ENCODE measurements at regions not wholly inside any gene's neighbourhood (a gene's known extent, or its start where the extent isn't known, plus 50 kb on each side); places are given as distances from the start of the nearest gene placed in this dataset.

DNA sequence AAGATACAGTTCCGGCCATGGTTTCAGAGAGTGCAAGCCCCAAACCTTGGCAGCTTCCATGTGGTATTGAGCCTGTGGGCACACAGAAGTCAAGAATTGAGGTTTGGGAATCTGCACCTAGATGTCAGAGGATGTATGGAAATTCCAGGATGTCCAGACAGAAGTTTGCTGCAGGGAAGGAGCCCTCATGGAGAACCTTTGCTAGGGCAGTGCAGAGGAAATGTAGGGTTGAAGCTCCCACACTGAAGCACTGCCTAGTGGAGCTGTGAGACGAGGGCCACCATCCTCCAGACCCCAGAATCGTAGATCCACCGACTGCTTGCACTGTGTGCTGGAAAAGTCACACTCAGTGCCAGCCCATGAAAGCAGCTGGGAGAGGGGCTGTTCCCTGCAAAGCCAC is 267.5 kb downstream of the OGFRL1 start:
- Histone ChIP-seq H3K4me1 (ENCODE audit: control insufficient read depth, insufficient read depth, low read length) (no peaks in the 10 kb centered on the region), H3K27ac (ENCODE audit: low read length) (no peak overlapping the region), H3K4me3 (ENCODE audit: low read length) (no peak overlapping the region), H3K27me3 (ENCODE audit: control insufficient read depth, insufficient read depth) (no peaks in the 10 kb centered on the region), H3K9me3 (ENCODE audit: control insufficient read depth, low read length) (peaks cover 2% of the 10 kb centered on the region)
- 75% methylated on average over 4 of the region's 4 CpGs for WGBS
- intact Hi-C loops (cut with DNase I) = no loop called here
- ATAC-seq (no peak), DNase-seq (no peak)

DNA sequence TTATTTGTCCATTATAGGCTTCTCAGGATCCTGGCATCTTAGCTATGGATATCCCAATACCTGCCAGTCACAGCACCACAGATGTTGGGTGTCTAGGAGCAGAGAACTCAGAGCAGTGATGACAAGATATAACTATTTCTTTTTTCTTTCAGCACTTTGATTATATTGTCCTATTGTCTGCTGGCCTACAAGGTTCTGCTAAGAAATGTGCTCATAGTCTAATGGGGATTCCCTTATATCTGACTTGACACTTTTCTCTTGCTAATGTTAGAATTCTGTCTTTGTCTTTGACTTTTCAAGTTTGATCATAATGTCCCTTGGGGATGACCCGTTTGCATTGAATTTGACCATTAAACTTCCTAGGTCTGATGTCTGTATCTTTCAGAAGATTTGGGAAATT is 270.4 kb downstream of the OGFRL1 start:
- DNase-seq (no peak), ATAC-seq (no peak)
- Histone ChIP-seq H3K27me3 (ENCODE audit: control insufficient read depth, insufficient read depth) (no peaks in the 10 kb centered on the region), H3K4me1 (ENCODE audit: control insufficient read depth, insufficient read depth, low read length) (no peaks in the 10 kb centered on the region), H3K9me3 (ENCODE audit: control insufficient read depth, low read length) (peaks cover 2% of the 10 kb centered on the region), H3K27ac (ENCODE audit: low read length) (no peak overlapping the region), H3K4me3 (ENCODE audit: low read length) (no peak overlapping the region)
- intact Hi-C loops (cut with DNase I) = no loop called here
- 86% methylated on average over 1 of the region's 1 CpG for WGBS

DNA sequence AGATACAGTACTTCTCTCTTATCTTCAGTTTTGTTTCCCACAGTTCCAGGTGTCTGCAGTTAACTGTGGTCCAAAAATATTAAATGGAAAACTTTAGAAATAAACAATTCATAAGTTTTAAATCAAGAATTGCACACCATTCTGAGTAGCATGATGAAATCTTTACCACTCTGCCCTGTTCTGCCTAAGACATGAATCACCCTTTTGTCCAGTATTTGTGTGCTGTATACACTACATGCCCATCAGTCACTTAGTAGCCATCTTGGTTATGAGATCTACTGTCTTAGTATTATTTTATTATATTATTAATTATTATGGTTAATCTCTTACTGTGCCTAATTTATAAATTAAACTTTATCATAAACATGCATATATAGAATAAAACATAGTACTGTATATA is 279.0 kb downstream of the OGFRL1 start:
- H3K27me3 ChIP-seq (ENCODE audit: control insufficient read depth, insufficient read depth) = no peaks in the 10 kb centered on the region
- DNase-seq (no peak), ATAC-seq (no peak)
- H3K4me3 ChIP-seq (ENCODE audit: low read length) = no peak overlapping the region
- H3K4me1 ChIP-seq (ENCODE audit: control insufficient read depth, insufficient read depth, low read length) = no peaks in the 10 kb centered on the region
- intact Hi-C loops (cut with DNase I) = no loop called here
- H3K9me3 ChIP-seq (ENCODE audit: control insufficient read depth, low read length) = no peaks in the 10 kb centered on the region
- no peak overlapping the region for H3K27ac ChIP-seq (ENCODE audit: low read length)

GRCh38 chr6:71577766-71578165 is 289.2 kb downstream of the OGFRL1 start:
- Histone ChIP-seq H3K27ac (ENCODE audit: low read length) (no peak overlapping the region), H3K4me1 (ENCODE audit: control insufficient read depth, insufficient read depth, low read length) (no peaks in the 10 kb centered on the region), H3K27me3 (ENCODE audit: control insufficient read depth, insufficient read depth) (no peaks in the 10 kb centered on the region), H3K9me3 (ENCODE audit: control insufficient read depth, low read length) (no peaks in the 10 kb centered on the region), H3K4me3 (ENCODE audit: low read length) (no peak overlapping the region)
- intact Hi-C loops (cut with DNase I) = no loop called here
- no peak for ATAC-seq
- no peak for DNase-seq

- intact Hi-C loops (cut with DNase I) = no loop called here
- WGBS = 70% methylated on average over 1 of the region's 1 CpG
- Histone ChIP-seq H3K27ac (ENCODE audit: low read length) (no peak overlapping the region), H3K4me3 (ENCODE audit: low read length) (no peak overlapping the region), H3K4me1 (ENCODE audit: control insufficient read depth, insufficient read depth, low read length) (no peaks in the 10 kb centered on the region), H3K27me3 (ENCODE audit: control insufficient read depth, insufficient read depth) (no peaks in the 10 kb centered on the region), H3K9me3 (ENCODE audit: control insufficient read depth, low read length) (no peaks in the 10 kb centered on the region)
- no peak for DNase-seq
- no peak for ATAC-seq
Observed at GRCh38 chr6:71579902-71580301, 291.3 kb downstream of the OGFRL1 start.

DNA sequence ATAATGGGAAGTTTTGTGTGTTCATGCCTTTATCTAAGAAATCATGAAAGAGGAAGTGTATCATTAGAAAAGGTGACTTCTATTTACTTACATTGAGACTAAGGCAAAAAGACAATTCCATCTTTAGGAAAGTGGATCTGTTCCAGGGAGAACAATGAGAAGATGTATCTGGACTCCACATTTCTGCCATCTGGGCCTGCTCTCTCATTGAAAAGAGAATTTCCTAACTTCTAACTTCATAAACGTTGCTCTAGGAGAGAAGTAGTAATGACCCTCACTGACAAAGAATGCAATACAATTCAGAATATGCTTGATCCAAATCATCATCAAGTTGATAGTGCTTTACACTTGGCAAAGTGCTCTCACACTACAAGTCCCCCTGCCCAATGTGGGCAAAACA is 294.2 kb downstream of the OGFRL1 start:
- DNase-seq (no peak), ATAC-seq (no peak)
- no peaks in the 10 kb centered on the region for H3K4me1 ChIP-seq (ENCODE audit: control insufficient read depth, insufficient read depth, low read length)
- 40% methylated on average over 1 of the region's 1 CpG for WGBS
- no peak overlapping the region for H3K27ac ChIP-seq (ENCODE audit: low read length)
- intact Hi-C loops (cut with DNase I) = no loop called here
- no peaks in the 10 kb centered on the region for H3K27me3 ChIP-seq (ENCODE audit: control insufficient read depth, insufficient read depth)
- H3K9me3 ChIP-seq (ENCODE audit: control insufficient read depth, low read length) = no peaks in the 10 kb centered on the region
- H3K4me3 ChIP-seq (ENCODE audit: low read length) = no peak overlapping the region

DNA sequence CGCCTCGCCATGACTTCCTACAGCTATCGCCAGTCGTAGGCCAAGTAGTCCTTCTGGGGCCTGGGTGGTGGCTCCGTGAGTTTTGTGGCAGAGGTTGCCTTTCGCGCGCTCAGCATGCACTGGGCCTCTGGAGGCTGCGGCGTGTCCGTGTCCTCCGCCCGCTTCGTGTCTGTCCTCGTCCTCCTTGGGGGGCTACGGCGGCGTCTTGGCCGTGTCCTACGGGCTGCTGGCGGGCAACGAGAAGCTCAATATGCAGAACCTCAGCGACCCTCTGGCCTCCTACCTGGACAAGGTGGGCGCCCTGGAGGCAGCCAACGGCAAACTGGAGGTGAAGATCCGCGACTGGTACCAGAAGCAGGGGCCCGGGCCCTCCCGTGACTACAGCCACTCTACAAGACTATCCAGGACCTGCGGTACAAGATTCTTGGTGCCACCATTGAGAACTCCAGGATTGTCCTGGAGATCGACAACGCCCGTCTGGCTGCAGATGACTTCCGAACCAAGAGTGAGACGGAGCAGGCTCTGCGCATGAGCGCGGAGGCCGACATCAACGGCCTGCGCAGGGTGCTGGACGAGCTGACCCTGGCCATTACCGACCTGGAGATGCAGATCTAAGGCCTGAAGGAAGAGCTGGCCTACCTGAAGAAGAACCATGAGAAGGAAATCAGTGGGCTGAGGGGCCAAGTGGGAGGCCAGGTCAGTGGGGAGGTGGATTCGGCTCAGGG is 296.3 kb downstream of the OGFRL1 start:
- peak in 2 of 3 donors; percentile 20 to 21 for DNase-seq
- no peak for ATAC-seq
- H3K9me3 ChIP-seq (ENCODE audit: control insufficient read depth, low read length) = no peaks in the 10 kb centered on the region
- WGBS = 97% methylated on average over 44 of the region's 44 CpGs
- no peak overlapping the region for H3K4me3 ChIP-seq (ENCODE audit: low read length)
- no peaks in the 10 kb centered on the region for H3K27me3 ChIP-seq (ENCODE audit: control insufficient read depth, insufficient read depth)
- no peak overlapping the region for H3K27ac ChIP-seq (ENCODE audit: low read length)
- no peaks in the 10 kb centered on the region for H3K4me1 ChIP-seq (ENCODE audit: control insufficient read depth, insufficient read depth, low read length)
- intact Hi-C loops (cut with DNase I) = no loop called here

DNA sequence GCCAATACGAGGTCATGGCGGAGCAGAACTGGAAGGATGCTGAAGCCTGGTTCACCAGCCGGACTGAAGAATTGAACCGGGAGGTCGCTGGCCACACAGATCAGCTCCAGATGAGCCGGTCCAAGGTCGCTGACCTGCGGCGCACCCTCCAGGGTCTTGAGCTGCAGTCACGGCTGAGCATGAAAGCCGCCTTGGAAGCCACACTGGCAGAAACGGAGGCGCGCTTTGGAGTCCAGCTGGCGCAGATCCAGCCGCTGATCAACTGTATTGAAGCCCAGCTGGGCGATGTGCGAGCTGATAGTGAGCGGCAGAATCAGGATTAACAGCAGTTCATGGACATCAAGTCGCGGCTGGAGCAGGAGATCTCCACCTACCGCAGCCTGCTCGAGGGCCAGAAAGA is 296.9 kb downstream of the OGFRL1 start:
- no peak overlapping the region for H3K27ac ChIP-seq (ENCODE audit: low read length)
- intact Hi-C loops (cut with DNase I) = no loop called here
- H3K4me1 ChIP-seq (ENCODE audit: control insufficient read depth, insufficient read depth, low read length) = no peaks in the 10 kb centered on the region
- H3K27me3 ChIP-seq (ENCODE audit: control insufficient read depth, insufficient read depth) = no peaks in the 10 kb centered on the region
- no peak overlapping the region for H3K4me3 ChIP-seq (ENCODE audit: low read length)
- no peak for ATAC-seq
- peak in 2 of 3 donors; percentile 34 to 44 for DNase-seq
- H3K9me3 ChIP-seq (ENCODE audit: control insufficient read depth, low read length) = no peaks in the 10 kb centered on the region
- 97% methylated on average over 23 of the region's 23 CpGs for WGBS

DNA sequence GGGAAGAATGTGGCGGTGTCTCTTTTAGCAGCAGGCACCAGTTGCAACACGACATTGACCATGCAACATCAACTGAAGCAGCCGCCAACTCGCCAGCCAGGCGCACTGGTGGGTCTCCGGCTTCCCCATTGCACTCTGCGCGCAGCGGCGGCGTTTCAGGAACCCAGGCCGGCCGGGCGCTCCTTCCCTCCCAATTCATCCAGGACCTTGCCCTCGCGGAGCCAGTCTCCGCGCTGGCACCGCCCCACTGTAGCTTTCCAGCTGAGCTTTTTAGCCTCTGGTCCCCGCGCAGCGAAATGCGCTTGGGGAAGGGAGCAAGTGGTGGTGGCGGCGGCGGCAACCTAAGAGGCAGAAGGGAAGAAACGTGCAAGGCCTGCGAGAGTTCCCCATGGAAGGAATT is 297.9 kb upstream of the RIMS1 start:
- DNase-seq (peak in 2 of 3 donors; percentile 31 to 36), ATAC-seq (no peak)
- Histone ChIP-seq H3K27ac (ENCODE audit: low read length) (no peak overlapping the region), H3K4me1 (ENCODE audit: control insufficient read depth, insufficient read depth, low read length) (no peaks in the 10 kb centered on the region), H3K4me3 (ENCODE audit: low read length) (no peak overlapping the region), H3K27me3 (ENCODE audit: control insufficient read depth, insufficient read depth) (no peaks in the 10 kb centered on the region), H3K9me3 (ENCODE audit: control insufficient read depth, low read length) (no peaks in the 10 kb centered on the region)
- intact Hi-C loops (cut with DNase I) = no loop called here
- 21% methylated on average over 28 of the region's 28 CpGs for WGBS

GRCh38 chr6:71589254-71589653 is 297.1 kb upstream of the RIMS1 start:
- WGBS = 83% methylated on average over 5 of the region's 5 CpGs
- Histone ChIP-seq H3K27ac (ENCODE audit: low read length) (no peak overlapping the region), H3K4me3 (ENCODE audit: low read length) (no peak overlapping the region), H3K27me3 (ENCODE audit: control insufficient read depth, insufficient read depth) (no peaks in the 10 kb centered on the region), H3K4me1 (ENCODE audit: control insufficient read depth, insufficient read depth, low read length) (no peaks in the 10 kb centered on the region), H3K9me3 (ENCODE audit: control insufficient read depth, low read length) (no peaks in the 10 kb centered on the region)
- DNase-seq = no peak
- ATAC-seq = no peak
- intact Hi-C loops (cut with DNase I) = no loop called here

- DNase-seq (no peak), ATAC-seq (no peak)
- Histone ChIP-seq H3K27me3 (ENCODE audit: control insufficient read depth, insufficient read depth) (no peaks in the 10 kb centered on the region), H3K4me3 (ENCODE audit: low read length) (no peak overlapping the region), H3K9me3 (ENCODE audit: control insufficient read depth, low read length) (no peaks in the 10 kb centered on the region), H3K4me1 (ENCODE audit: control insufficient read depth, insufficient read depth, low read length) (no peaks in the 10 kb centered on the region), H3K27ac (ENCODE audit: low read length) (no peak overlapping the region)
- intact Hi-C loops (cut with DNase I) = no loop called here
Observed at GRCh38 chr6:71592643-71593042, 293.7 kb upstream of the RIMS1 start.

DNA sequence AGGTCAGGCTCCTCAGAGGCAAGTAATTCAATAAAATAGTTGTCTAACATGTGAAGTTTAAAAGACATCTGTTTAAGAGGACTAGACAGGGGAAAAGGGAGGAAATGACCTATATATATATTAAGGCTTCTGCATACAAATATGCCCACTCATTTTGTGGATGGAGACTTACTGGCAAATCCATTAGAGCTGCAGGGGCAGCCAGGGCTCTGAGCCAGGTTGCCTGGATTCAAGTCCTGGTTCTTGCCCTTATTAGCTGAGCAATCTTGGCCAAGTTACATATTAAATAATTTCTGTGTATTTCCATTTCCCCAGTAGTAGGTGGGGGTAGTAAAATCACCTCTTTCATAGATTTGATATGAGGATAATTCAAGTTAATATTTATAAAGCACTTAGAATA is 287.0 kb upstream of the RIMS1 start:
- no peaks in the 10 kb centered on the region for H3K4me1 ChIP-seq (ENCODE audit: control insufficient read depth, insufficient read depth, low read length)
- no peak overlapping the region for H3K27ac ChIP-seq (ENCODE audit: low read length)
- intact Hi-C loops (cut with DNase I) = no loop called here
- ATAC-seq = no peak
- no peak for DNase-seq
- no peaks in the 10 kb centered on the region for H3K9me3 ChIP-seq (ENCODE audit: control insufficient read depth, low read length)
- H3K27me3 ChIP-seq (ENCODE audit: control insufficient read depth, insufficient read depth) = no peaks in the 10 kb centered on the region
- H3K4me3 ChIP-seq (ENCODE audit: low read length) = no peak overlapping the region

Data from right cardiac atrium (tissue), 5 donors.